Ishikawa (cell line): ENCODE measurements at regions not wholly inside any gene's neighbourhood (a gene's known extent, or its start where the extent isn't known, plus 50 kb on each side); places are given as distances from the start of the nearest gene placed in this dataset.

Source experiments
- EP300 ChIP-seq: IDR thresholded peaks from 2 replicates; pipeline ENCODE4 v1.6.1; 2012; ENCODE audit warnings: borderline replicate concordance
- YY1 ChIP-seq: IDR thresholded peaks from 2 replicates; pipeline ENCODE4 v1.6.1; 2012; ENCODE audit warnings: low read depth

DNA sequence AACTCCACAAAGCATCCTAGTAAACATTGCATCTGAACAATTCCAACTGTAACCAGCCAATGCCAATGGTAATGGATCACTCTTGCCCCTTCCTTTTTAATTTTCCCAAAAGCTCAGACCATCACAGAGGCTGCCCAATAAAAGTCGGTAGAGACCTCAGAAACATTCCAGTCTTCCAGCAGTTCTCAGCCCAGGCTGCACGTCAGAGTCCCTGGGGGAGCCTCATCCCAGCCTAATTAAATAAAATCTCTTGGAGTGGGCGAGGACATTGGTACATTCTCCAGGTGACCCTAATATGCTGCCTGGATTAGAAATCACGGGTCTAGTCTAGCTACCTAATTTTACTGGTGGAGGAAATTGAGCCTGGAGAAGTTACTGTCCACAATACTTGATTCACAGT lies 117.1 kb upstream of the MYOCD start:
- TF ChIP-seq EP300 (no peak), YY1 (no peak)
